OCI-M2 (cell line): ENCODE measurements at regions not wholly inside any gene's neighbourhood (a gene's known extent, or its start where the extent isn't known, plus 50 kb on each side); places are given as distances from the start of the nearest gene placed in this dataset.
"Not testable (repeated sequence)": the region's sequence is repeated elsewhere in the genome, so short reads cannot be mapped to it uniquely, and the experiment has no call there.

ENCODE experiments used
- DNase-seq: peaks from one replicate; lab custom pipeline; 2025; ENCODE audit not compliant: unreplicated experiment; lab: John Stamatoyannopoulos, UW

GRCh38 chr7:126022452-126022851 is 1092.8 kb upstream of the POT1 start:
- DNase-seq, result no peak

- DNase-seq, result no peak
Measured at GRCh38 chr7:126016722-126017121, 1087.1 kb upstream of the POT1 start.

- no peak for DNase-seq
Measured at GRCh38 chr7:126005064-126005463, 1075.4 kb upstream of the POT1 start.

GRCh38 chr7:126001349-126001748 is 1071.7 kb upstream of the POT1 start:
- no peak for DNase-seq

GRCh38 chr7:125984795-125985194 is 1055.2 kb upstream of the POT1 start:
- no peak for DNase-seq

- DNase-seq, result no peak
Measured at GRCh38 chr7:125971656-125972055, 1042.0 kb upstream of the POT1 start.

GRCh38 chr7:125966278-125967048 is 1036.8 kb upstream of the POT1 start:
- DNase-seq, result no peak

GRCh38 chr7:125934955-125935354 is 1005.3 kb upstream of the POT1 start:
- DNase-seq, result no peak

- no peak for DNase-seq
Measured at GRCh38 chr7:125934539-125934938, 1004.9 kb upstream of the POT1 start.

- no peak for DNase-seq
Measured at GRCh38 chr7:125930848-125931247, 1001.2 kb upstream of the POT1 start.

- DNase-seq, result no peak
Measured at GRCh38 chr7:125927556-125927955, 997.9 kb upstream of the POT1 start.

- no peak for DNase-seq
Measured at GRCh38 chr7:125926621-125927020, 997.0 kb upstream of the POT1 start.

- DNase-seq, result no peak
Measured at GRCh38 chr7:125924037-125924436, 994.4 kb upstream of the POT1 start.

GRCh38 chr7:125915381-125915948 is 985.8 kb upstream of the POT1 start:
- not testable (repeated sequence) for DNase-seq

- no peak for DNase-seq
Measured at GRCh38 chr7:125908711-125909110, 979.1 kb upstream of the POT1 start.

- DNase-seq, result no peak
Measured at GRCh38 chr7:125899577-125899976, 970.0 kb upstream of the POT1 start.

- DNase-seq, result no peak
Measured at GRCh38 chr7:125892434-125892833, 962.8 kb upstream of the POT1 start.

GRCh38 chr7:125878988-125879387 is 949.4 kb upstream of the POT1 start:
- no peak for DNase-seq

- DNase-seq, result no peak
Measured at GRCh38 chr7:125878235-125878956, 948.8 kb upstream of the POT1 start.

- no peak for DNase-seq
Measured at GRCh38 chr7:125877246-125877645, 947.6 kb upstream of the POT1 start.

- DNase-seq, result no peak
Measured at GRCh38 chr7:125876431-125876830, 946.8 kb upstream of the POT1 start.

- DNase-seq, result no peak
Measured at GRCh38 chr7:125871431-125871830, 941.8 kb upstream of the POT1 start.
